Fibroblast of skin of left quadriceps (primary cell): ENCODE measurements at regions not wholly inside any gene's neighbourhood (a gene's known extent, or its start where the extent isn't known, plus 50 kb on each side); places are given as distances from the start of the nearest gene placed in this dataset.
"Not testable (repeated sequence)": the region's sequence is repeated elsewhere in the genome, so short reads cannot be mapped to it uniquely, and the experiment has no call there.

Source experiments
- DNase-seq, 2 experiments: peaks; one replicate each; pipeline ENCODE4 v3.0.0-alpha.2; 2013; ENCODE audit warnings: low read depth in 2 of 2

DNA sequence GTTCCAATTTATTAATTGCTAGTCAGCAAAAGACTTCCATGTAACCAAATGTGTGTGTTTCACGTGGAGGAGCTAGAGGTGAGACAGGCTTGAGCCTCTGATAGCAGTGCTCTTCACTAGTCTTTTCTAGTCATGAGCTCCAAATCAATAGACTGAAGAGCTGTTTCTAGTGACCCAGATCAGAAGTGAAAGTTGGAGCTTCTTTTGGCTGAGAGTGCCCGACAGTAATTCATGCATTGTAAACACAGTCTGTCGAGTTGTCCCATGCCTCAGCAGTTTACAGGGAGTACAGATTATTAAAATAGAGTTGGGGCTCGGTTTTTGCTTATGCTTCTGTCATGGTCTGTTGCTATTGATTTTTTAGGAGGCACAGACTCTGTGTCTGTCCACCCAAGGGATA is 793.1 kb downstream of the DTWD2 start:
- no peak for DNase-seq

DNA sequence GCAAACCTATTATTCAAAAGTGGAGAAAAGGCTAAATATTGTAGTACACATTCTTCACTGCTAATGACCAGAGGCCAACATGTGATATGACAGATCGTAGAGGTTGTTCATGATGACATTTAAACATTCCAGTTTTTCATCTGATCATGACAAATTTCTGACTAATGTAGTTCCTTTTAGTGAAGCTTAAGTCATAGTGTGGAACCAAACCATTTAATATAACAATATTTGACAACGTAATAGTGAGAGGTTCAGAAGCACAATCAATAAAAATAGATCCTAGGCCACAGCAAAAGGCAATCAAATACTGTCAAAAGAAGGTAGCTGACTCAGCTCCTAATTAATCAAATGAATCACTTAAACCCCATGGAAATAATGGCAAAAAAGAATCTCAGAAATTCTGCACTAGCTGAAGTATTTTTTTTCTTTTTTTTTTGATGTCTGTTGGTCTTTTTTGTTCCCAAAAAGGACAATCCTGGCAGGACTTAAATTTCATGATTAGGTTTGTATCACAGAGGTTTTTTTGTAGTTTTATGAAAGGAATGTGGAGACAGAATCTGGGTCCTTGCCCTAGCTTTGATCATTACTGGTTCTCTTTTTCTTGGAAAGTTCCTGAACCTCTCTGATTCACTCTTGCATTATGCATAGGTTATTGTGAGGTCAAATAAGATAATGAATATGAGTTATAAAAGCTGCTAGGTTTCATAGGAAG is 795.0 kb downstream of the DTWD2 start:
- DNase-seq, result peak in 1 of 2 experiments; percentile 4

DNA sequence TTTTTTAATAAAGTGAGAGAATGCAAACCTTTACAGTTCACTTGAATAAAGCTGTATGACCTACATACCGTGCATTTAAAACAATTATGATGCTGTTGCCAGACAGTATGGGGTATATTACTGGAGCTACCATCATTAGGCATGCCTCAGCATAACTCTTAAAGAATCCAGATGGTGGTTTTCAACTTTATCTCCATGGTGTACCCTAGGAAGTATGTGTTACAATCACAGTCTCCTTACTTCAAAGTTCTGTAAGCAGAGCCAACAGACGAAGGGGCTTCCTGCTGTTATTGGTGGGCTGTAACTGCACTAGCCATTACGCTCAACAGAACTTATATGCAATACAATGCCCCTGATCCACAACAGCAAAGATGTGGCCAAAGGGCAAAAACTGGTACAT is 803.3 kb downstream of the DTWD2 start:
- no peak for DNase-seq

DNA sequence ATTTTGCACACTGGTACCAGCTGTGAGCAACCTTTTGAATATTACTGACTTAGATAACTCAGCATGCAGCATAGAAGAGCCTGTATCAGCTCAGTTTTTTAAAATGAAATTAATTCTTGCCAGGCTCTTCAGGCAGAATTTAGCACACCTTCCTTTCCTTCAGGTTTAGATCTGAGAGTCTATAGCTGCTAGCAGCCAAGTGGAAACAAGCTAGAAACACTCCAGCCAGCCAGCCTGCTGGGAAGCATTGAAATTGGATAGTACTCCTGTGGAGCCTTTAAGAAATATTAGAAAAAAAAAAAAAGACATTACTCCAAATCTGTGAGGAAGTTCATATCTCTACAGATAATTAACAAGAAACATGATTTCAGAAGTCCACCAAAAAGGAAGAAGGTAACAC is 812.2 kb downstream of the DTWD2 start:
- no peak for DNase-seq

DNA sequence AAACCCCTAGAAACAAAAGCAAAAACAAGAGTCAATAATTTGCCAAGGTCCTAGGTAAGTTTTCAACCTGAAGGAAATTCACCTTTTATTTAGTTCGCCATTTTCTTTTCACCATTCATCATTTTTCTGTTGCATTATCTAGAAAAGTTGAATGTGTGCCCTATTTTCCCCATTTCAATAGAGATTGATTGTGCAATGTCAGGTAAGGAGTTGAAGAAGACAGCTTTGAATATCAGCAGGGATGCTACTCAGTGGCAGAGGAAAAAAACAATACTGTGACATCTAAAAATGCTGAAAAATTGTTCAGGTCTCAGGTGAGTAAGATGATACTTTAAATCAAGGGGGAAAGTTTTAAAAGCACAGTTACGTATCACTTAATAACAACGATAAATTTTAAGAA is 813.7 kb downstream of the DTWD2 start:
- DNase-seq, result no peak

DNA sequence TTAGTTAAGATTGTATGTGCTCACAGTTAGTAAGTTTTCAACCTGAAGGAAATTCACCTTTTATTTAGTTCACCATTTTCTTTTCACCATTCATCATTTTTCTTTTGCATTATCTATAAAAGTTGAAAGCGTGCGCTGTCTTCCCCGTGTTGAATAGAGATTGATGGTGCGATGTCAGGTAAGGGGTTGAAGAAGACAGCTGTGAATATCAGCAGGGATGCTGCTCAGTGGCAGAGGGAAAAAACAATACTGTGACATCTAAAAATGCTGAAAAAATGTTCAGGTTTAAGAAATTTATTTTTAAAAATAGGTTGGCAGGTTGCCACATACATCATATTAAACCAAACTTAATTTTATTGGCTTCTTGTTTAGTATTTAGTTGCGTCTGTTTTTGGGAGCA is 815.0 kb downstream of the DTWD2 start:
- DNase-seq, result no peak

DNA sequence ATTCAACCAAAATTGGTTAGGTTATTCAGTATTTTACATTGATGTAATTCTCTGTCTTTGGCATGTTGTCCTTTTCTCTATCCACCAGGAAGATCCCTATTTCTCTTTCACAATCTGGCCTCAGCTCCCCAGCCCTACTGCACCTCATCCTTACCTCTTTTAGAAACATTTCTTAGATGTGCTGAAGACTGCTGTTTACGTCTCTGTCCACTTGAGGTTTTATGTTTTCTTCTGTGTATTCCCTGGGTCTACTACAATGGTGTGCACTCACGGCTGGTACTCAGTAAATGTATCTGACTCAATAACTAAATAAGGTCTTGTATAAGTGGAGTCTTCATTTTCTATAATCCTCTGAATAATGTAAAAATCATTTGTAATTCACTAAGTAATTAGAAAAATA is 822.7 kb downstream of the DTWD2 start:
- no peak for DNase-seq

DNA sequence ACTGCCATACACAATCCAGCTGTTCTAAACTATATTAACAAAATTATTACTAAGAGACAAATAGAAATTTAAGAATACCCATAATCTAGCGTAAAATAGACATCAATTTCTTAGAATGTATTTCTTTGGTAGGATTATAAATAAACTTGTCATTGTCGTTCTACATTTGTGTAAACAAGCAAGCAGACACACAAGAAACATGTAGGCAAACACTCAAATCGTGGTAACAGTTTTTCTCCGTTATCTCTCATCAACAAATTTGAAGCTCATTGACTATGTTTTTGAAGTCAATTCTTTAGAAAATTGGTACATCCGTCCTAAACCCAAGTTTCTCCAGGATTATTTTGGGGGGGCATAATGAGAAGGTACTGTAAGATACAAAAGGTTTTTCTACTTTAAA is 832.2 kb downstream of the DTWD2 start:
- DNase-seq, result no peak

DNA sequence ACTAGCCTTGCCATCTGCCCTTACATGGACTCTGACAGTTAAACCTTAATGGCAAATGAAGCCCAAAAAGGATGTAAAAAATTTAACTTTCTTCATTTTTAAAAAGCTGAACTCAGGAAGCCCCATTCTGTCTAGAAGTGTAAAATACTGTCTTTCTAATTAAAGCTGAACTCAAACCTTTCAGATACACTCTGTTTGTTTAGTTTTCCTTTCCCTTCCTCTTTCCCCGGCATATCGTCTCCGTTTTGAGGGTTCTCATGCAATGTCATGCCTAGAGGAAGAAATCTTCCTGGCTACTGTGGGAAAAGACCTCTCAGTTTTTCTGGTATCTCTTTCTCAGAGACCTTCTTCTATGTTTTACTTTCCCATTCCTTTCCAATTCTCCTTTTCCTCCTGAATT is 841.5 kb downstream of the DTWD2 start:
- DNase-seq, result no peak

DNA sequence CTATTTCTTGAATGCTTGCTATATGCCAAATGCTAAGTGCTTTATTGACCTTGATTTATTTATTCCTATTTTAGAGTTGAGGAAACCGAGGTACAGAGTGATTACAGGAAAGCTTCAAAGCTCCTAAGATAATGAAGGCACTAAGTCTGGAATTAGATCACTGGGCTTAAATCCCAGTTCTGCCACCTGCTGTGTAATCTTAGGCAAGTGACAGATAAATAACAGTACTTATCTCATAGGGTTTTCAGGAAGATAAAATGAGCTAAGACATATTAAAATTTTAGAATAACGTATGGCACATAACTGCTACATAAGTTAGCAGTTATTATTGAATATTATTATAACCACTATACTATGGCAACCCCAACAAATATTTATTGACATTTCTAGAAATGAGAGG is 843.8 kb downstream of the DTWD2 start:
- DNase-seq, result no peak

DNA sequence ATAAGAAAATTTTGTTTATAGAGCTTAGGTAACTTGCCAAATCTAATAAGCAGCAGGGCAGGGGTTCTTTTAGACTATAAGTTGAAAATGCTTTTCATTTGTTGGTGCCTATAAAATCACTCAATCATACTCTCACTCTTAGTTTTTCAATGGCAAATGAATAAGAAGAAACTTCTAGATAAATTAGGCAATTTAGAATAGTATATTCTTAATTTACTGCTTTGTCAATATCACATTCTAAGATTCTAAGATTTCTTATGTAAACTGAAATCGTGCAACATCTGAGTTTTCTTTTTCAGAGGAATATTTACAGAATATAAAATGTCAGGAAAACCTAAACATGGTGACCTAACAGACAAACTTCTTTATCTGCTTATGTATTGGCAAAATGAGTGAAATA is 849.0 kb downstream of the DTWD2 start:
- no peak for DNase-seq

DNA sequence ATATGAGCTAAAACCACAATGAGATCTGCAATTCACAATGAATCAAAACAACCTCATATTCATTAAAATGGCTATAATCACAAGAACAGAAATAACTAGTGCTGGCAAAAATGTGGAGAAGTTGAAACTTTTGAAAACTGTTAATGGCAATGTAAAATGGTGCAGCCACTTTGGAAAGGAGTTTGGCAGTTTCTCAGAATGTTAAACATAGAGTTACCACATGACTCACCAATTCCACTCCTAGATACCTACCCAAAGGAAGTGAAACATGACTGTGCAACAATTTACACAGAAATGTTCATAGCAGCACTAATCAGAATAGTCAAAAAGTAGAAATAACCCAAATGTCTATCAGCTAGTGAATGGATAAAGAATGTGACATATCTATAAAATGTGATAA is 862.2 kb downstream of the DTWD2 start:
- DNase-seq, result peak; percentile 20 to 22

DNA sequence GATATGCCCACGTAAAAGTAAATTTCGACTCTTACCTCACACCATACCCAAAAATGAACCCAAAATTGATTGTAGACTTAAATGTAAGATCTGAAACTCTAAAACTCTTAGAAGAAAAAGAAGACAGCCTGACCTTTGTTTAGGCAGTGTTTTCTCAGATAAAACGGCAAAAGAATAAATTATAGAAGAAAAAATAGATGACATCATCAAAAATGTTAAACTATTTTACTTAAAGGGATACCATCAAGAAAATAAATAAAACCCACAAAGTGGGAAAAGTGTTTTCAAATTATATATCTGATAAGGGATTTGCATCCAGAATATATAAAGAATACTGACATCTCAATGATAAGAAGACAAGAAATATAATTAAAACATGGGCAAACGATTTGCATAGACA is 862.7 kb downstream of the DTWD2 start:
- DNase-seq, result no peak

DNA sequence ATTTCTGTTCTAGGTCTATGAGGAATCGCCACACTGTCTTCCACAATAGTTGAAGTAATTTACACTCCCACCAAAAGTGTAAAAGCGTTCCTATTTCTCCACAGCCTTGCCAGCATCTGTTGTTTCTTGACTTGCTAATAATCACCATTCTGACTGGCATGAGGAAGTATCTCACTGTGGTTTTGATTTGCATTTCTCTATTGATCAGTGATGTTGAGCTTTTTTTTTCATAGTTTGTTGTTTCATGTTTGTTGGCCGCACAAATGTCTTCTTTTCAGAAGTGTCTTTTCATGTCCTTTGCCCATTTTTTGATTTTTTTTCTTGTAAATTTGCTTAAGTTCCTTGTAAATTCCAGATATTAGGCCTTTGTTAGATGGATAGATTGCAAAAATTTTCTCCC is 867.1 kb downstream of the DTWD2 start:
- DNase-seq, result no peak

DNA sequence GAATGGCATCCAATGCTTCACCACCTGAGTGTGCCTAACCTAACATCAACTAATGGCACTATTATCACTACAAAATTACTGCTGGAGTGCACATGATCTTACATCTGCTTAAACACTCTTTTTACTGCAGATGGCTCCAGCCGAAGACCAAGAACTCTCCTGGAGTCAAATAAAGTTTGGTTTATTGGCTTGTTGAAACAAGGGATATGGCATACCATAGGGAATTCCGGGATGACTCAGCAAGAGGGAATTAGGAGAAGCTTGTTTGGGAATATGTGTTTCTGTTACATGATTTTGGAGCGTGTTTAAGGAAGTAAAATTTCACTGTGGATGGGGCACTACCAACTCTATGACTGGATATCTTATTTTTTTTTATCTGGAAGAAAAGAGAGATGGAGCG is 872.6 kb downstream of the DTWD2 start:
- peak; percentile 45 for DNase-seq

DNA sequence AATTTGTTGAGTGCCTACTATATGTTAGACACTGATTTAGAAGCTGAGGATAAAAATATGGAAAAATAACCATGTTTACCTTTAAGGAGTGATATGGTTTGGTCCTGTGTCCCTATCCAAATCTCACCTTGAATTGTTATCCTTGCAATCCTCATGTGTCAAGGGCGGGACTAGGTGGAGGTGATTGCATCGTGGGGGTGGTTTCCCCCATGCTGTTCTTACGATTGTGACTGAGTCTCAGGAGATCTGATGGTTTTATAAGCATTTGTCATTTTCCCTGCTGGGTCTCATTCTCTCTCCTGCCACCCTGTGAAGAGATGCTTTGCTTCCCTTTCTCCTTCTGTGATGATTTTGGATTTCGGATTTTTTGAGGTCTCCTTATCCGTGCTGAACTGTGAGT is 876.4 kb downstream of the DTWD2 start:
- no peak for DNase-seq

DNA sequence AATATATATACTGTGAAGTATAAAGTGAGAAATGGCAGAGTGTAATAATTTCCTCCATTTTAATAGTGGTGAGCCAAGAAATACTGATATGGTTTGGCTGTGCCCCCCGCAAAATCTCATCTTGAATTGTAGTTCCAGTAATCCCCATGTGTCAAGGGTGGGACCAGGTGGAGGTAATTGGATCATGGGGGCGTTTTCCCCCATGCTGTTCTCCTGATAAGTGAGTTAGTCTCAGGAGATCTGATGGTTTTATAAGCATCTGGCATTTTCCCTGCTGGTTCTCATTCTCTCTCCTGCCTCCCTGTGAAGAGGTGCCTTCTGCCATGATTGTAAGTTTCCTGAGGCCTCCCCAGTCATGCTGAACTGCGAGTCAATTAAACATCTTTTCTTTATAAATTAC is 881.1 kb downstream of the DTWD2 start:
- not testable (repeated sequence) for DNase-seq

DNA sequence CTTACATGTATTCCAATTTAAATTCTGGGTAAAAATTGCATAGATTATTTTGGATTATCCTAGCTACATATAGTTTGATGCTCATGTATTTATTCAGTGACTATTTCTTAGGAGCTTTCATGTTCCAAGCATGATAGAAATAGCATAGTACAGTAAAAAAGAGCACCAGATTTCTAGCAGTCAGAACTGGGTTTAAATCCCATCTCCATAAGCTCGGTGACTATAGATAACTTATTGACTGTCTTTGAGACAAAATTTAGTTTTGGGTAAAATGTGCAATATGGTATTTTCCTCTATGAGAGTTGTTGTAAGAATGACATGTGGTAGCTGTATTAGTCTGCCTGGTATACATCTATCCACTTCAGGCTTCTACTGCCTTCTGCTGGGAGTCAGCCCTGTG is 889.6 kb downstream of the DTWD2 start:
- DNase-seq, result no peak

DNA sequence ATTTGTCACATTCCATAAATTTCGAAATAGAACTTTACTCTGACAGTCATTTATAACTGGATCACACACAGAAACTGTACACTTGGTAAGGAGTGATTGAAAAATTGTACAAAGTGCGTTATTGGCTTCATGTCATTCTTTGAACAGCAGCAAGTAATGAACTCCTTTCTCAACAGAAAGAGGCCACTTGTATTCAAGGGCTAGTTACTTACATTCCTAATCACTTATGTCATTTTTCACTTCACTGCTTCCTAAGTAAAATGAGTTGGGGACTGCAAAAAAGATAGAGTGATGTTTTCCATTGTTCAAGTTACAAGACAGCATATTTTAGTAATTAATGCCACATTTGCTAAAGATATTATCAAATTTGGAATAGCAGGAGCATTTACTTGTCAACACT is 893.2 kb downstream of the DTWD2 start:
- peak; percentile 14 to 18 for DNase-seq

DNA sequence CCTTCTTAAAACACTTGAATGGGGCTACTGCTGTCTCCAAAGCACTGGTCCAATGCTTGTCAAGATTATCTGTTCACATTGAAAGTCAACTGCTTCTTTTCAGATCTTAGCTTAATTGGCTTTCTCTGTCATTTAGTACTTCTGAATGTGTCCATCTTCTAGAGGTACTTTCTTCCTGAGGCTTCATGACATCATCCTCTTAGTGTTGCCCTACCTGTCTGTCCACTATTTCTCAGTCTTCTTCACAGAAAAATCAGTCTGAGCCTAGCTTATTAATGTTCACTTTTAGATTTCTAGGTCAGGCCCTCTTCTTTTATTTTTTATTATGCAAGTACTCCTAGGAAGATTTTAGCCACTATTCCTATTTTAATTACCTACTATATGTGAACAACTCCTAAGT is 899.9 kb downstream of the DTWD2 start:
- DNase-seq, result no peak

DNA sequence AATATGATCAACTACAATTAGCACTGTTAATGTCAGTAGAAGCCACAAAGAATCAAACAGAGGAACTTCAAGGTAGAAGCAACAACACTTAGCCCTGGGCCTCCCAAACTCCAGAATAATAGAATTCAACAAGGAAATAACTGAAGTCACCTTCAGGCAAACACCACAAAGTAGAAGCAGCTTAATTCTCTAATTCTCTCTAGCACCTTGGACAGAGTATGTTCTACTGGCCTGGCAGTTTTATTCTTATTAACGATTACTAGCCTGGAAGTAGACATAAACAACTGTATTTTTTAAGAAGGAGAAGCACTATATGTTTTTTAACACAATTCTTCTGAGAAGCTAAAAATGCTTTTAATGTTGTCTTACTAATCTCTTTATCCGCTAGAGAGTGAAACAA is 911.9 kb downstream of the DTWD2 start:
- no peak for DNase-seq

DNA sequence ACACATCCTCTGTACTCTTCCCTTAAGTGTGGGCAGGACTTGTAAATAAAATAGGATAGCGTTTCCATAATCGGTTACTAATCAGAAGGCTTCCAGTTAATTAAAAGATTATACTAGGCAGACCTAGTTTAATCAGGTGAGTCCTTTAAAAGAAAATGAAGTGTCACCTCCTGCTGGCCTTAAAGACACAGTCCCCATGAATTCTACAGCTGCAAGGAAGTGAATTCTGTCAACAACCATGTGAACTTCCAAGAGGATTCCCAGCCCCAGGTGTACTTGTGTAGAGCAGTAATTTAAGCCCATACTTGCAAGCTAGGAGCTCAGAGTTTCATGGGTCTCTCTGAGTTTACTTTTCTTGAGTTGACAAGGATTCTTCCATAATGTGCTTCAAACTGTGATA is 918.3 kb downstream of the DTWD2 start:
- no peak for DNase-seq

DNA sequence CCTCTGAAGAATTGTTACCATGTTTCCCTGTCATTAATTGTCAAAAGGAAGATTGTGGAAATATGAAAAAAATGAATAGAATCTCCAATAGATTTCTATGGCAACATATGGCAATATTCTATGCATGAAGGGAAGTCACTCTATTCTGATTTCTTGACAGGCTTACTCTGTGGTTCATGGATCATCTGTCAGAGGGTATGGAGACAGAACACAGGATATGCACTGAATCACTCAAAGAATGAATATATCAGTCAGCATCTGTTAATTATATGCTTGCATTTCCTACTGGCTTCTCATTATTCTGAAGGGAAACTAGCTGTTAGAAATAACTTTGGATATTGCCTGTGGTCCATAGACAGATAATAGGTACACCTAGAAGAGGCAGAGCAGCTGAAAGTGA is 918.9 kb downstream of the DTWD2 start:
- no peak for DNase-seq

DNA sequence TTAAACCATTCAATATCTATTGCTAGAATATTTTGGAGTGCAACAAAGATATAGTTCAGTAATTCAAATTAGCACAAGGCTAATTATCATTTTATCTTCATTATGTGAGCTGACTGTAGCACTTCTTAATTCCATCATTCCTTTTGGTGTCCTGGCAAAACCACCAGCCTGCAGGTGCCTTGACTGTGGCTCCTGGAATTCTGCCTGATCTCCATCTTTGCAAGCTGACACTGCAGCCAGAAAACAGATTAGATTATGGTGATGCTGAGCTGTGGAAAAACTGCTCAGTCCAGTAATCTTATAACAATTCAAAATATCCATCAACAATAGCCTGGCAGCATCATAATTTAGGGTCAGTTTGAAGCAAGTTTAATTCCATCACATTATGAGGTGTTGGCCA is 919.5 kb downstream of the DTWD2 start:
- no peak for DNase-seq
